Calu3 (cell line): ENCODE measurements at regions not wholly inside any gene's neighbourhood (a gene's known extent, or its start where the extent isn't known, plus 50 kb on each side); places are given as distances from the start of the nearest gene placed in this dataset.

Experiments used
- BruUV-seq: library from RNA; stranded (reverse); fragments of 400-500 nt; replicated peaks from 2 replicates; lab custom pipeline; 2021; lab: Mats Ljungman, UMichigan
- CTCF ChIA-PET: fragments of 300-600 bp; sonication (Branson Sonifier 250); formaldehyde crosslinking; loops from one replicate; lab custom pipeline; 2022; ENCODE audit warnings: antibody characterized with exemption; lab: Charles Lee
- DNase-seq: peaks from one replicate; pipeline ENCODE4 v3.0.0; 2022
- H3K27ac Mint-ChIP-seq: one replicate; pipeline ENCODE4 v1.8.0; 2022; ENCODE audit warnings: mixed read lengths; ENCODE audit not compliant: unreplicated experiment
- H3K27me3 Mint-ChIP-seq: one replicate; pipeline ENCODE4 v1.8.0; 2022; ENCODE audit warnings: mixed read lengths; ENCODE audit not compliant: unreplicated experiment
- H3K36me3 Mint-ChIP-seq: one replicate; pipeline ENCODE4 v1.8.0; 2022; ENCODE audit warnings: mild to moderate bottlenecking, moderate library complexity, mixed read lengths; ENCODE audit not compliant: insufficient read depth, unreplicated experiment
- H3K4me1 Mint-ChIP-seq: one replicate; pipeline ENCODE4 v1.8.0; 2022; ENCODE audit warnings: mild to moderate bottlenecking, low read depth, mixed read lengths; ENCODE audit not compliant: unreplicated experiment
- H3K4me3 Mint-ChIP-seq: one replicate; pipeline ENCODE4 v1.8.0; 2022; ENCODE audit warnings: mild to moderate bottlenecking, low read depth, moderate library complexity, mixed read lengths; ENCODE audit not compliant: unreplicated experiment
- H3K9me3 Mint-ChIP-seq: one replicate; pipeline ENCODE4 v1.8.0; 2022; ENCODE audit warnings: low read depth, mixed read lengths; ENCODE audit not compliant: unreplicated experiment
- intact Hi-C: fragments of 100-400 bp; cut with micrococcal nuclease; formaldehyde crosslinking; loops from one replicate; pipeline ENCODE4 v1.10.0; 2022; ENCODE audit not compliant: unreplicated experiment
- TF ChIP-seq, protein P1 (sequence below): fragments of 200-600 bp; IDR thresholded peaks from one replicate; pipeline ENCODE4 v1.8.0; 2022; ENCODE audit warnings: antibody characterized with exemption; ENCODE audit not compliant: unreplicated experiment

DNA sequence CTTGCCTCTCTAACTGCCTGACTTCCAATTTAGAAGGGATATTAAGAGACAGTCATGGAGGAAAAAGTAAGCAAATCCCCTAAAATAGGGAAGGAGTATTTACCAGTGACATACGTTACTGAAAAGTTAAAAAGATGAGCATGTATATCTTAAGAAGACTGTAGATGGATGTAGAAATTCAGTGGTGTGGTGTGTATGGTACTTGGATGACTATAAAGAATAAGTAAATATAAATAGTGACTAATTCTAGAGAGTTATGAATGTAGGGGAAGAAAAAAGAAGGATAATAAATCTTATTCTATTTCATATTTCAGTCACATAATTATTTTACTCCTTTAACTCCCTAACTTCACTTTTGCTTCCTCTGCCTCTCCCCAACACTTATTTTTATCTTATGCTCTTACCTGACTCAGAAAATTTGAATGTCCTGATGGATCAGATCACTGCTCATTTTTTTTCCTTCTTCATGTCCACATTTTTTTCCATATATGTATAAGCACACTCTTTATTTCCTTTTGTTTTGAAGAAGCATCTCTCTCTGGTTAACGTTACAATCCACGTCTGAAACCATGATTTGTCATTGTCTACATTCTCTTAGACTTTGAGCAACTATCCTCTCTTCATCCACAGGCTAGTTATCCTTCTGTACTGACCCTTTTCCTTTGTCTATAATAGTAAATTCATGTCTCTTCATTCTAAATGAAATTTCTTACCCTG, 422.7 kb upstream of the SYT1 start:
- no peak for DNase-seq
- Mint-ChIP-seq H3K27ac (no peak overlapping the region), H3K4me3 (no peak overlapping the region), H3K27me3 (no peaks in the 10 kb centered on the region), H3K9me3 (peaks cover 3% of the 10 kb centered on the region), H3K36me3 (no peaks in the 10 kb centered on the region), H3K4me1 (peaks cover 14% of the 10 kb centered on the region)
- TF ChIP-seq, protein P1, sequence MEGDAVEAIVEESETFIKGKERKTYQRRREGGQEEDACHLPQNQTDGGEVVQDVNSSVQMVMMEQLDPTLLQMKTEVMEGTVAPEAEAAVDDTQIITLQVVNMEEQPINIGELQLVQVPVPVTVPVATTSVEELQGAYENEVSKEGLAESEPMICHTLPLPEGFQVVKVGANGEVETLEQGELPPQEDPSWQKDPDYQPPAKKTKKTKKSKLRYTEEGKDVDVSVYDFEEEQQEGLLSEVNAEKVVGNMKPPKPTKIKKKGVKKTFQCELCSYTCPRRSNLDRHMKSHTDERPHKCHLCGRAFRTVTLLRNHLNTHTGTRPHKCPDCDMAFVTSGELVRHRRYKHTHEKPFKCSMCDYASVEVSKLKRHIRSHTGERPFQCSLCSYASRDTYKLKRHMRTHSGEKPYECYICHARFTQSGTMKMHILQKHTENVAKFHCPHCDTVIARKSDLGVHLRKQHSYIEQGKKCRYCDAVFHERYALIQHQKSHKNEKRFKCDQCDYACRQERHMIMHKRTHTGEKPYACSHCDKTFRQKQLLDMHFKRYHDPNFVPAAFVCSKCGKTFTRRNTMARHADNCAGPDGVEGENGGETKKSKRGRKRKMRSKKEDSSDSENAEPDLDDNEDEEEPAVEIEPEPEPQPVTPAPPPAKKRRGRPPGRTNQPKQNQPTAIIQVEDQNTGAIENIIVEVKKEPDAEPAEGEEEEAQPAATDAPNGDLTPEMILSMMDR, result no peak
- intact Hi-C loops, result no loop called here
- CTCF ChIA-PET, result interaction anchor here (0.5 to 0.6 kb wide), 2 partner anchors 37 to 49 kb away, joined by 3 to 6 read pairs; no protein-coding TSS in a partner anchor
- no TSS peak for BruUV-seq

DNA sequence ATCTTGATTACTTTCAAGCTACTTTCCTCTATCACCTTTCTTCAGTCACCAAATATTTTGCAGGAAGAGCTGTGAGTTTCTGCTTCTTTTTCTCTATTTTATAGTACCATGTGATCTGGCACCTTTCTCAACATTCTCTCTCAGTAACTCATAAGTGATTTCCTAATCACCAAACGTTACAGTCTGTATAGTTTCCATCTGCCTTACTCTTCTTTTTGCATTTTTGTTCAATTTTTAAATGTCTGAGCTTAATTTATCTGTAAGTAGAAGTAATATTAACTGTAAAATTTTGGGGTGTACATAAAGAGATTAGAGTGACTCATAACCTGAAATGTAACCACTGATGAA, 422.1 kb upstream of the SYT1 start:
- no peak for DNase-seq
- Mint-ChIP-seq H3K36me3 (no peaks in the 10 kb centered on the region), H3K9me3 (no peaks in the 10 kb centered on the region), H3K27ac (no peak overlapping the region), H3K27me3 (no peaks in the 10 kb centered on the region), H3K4me1 (peaks cover 14% of the 10 kb centered on the region), H3K4me3 (no peak overlapping the region)
- no TSS peak for BruUV-seq
- CTCF ChIA-PET, result interaction anchor here (0.6 kb wide), 1 partner anchor 38 kb away, joined by 3 read pairs; no protein-coding TSS in a partner anchor
- intact Hi-C loops, result no loop called here
- TF ChIP-seq, protein P1, result no peak

DNA sequence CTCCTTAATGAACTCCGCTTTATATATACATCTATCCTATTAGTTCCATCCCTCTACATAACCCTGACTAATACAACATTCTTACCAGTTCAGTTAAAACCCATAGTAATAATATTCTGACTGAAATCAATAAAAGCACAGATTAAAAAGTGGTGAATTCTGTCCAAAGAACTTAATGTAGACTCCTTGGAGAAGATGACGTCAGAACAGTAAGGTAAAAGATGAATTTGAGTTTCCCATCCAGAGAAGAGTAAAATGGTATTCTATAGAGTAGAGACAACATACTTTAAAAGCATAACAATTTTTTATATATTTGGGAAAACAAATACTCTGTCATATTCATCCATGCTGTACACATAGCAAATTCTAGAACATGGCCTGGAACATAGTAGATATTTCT, 418.0 kb upstream of the SYT1 start:
- DNase-seq, result no peak
- CTCF ChIA-PET, result no interaction called here
- H3K27me3 Mint-ChIP-seq, result no peaks in the 10 kb centered on the region
- TF ChIP-seq, protein P1, result no peak
- H3K9me3 Mint-ChIP-seq, result no peaks in the 10 kb centered on the region
- H3K4me3 Mint-ChIP-seq, result no peak overlapping the region
- no TSS peak for BruUV-seq
- H3K27ac Mint-ChIP-seq, result no peak overlapping the region
- H3K36me3 Mint-ChIP-seq, result no peaks in the 10 kb centered on the region
- intact Hi-C loops, result no loop called here
- H3K4me1 Mint-ChIP-seq, result peaks cover 18% of the 10 kb centered on the region

DNA sequence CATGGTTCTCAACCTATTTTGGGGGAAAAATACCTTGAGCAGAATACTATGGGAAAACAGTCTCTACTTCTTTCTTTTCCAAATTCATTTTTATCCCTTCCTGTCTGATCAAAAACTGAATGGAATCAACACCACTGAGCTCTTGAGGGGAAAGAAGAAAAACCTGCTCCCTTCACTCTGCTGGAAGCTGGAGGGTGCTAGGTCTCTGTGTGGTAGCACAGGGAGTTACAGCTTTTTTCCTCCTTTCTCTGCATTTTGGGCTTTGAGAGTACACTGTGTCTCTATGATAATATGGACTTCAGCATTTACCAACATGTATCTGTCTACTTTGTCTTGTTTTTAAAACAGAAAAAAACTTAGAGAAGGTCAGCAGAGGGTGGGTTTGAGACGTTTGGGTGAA, 417.2 kb upstream of the SYT1 start:
- DNase-seq, result no peak
- Mint-ChIP-seq H3K27me3 (no peaks in the 10 kb centered on the region), H3K9me3 (no peaks in the 10 kb centered on the region), H3K4me3 (no peak overlapping the region), H3K4me1 (peaks cover 10% of the 10 kb centered on the region), H3K36me3 (no peaks in the 10 kb centered on the region), H3K27ac (no peak overlapping the region)
- BruUV-seq, result no TSS peak
- CTCF ChIA-PET, result no interaction called here
- TF ChIP-seq, protein P1, result no peak
- intact Hi-C loops, result no loop called here
